ENCODE measurements at regions not wholly inside any gene's neighbourhood (a gene's known extent, or its start where the extent isn't known, plus 50 kb on each side); places are given as distances from the start of the nearest gene placed in this dataset.

DNA sequence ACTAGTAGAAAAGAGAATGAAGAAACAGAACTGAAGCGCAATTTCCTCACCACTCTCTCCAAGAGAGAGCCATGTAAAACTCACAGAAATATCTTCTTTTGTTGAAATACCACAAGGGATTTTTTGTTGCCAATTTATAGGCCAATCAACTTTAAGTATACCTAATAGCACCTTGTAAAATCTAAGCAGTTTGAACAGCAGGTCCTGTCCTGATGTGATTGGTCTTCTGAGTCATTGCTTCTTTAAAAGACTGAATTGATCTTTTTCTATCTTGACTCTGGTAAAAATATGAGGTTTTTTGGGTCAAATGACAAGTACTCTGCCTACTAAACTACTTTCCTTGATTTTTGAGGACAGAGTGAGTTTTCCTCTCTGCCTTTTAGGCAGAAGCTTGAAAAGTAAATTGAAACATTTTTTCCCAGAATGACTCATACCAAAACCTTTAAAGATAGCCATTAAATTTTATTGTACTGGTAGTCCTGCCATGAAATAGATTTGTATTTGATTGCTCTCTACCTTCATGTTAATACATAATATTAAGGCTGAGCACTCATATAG, 343.9 kb upstream of the CBLB start:
- Histone ChIP-seq H3K4me1 (ENCODE audit: control insufficient read depth in 2 of 2, insufficient read depth in 2 of 2, low read length in 2 of 2) (no peaks in the 10 kb centered on the region), H3K36me3 (ENCODE audit: control insufficient read depth in 2 of 2, insufficient read depth in 2 of 2, low read length in 2 of 2) (no peaks in the 10 kb centered on the region), H3K27me3 (ENCODE audit: control insufficient read depth in 2 of 2, insufficient read depth in 2 of 2, low read length in 2 of 2) (no peaks in the 10 kb centered on the region), H3K9ac (ENCODE audit: low read depth in 1 of 2, low read length in 2 of 2) (no peak overlapping the region), H3K4me3 (ENCODE audit: low read length in 2 of 2) (no peak overlapping the region), H3K9me3 (ENCODE audit: control insufficient read depth in 2 of 2, low read length in 2 of 2) (no peaks in the 10 kb centered on the region), H3K27ac (ENCODE audit: low read depth in 2 of 2, low read length in 2 of 2) (no peak overlapping the region)

DNA sequence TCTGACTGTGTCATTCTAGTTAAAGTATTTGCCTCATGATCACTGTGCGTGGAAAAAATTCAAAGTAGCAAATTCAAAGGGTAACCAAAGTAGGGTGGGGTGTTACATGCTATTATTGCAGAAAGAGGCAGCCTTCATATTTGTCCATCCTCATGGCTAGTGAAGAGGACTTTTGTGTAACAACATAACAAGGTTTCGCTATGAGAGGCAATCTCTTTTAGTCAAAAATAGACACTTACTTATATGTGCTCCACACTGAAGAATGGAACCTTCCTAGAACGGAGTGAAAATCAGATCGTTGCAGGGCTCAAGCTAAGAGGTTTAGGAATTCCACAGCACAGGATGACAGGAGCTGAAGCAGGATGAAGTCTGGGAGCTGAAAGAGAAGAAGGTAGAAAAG, 345.1 kb upstream of the CBLB start:
- no peaks in the 10 kb centered on the region for H3K36me3 ChIP-seq (ENCODE audit: control insufficient read depth in 2 of 2, insufficient read depth in 2 of 2, low read length in 2 of 2)
- H3K9me3 ChIP-seq (ENCODE audit: control insufficient read depth in 2 of 2, low read length in 2 of 2) = no peaks in the 10 kb centered on the region

DNA sequence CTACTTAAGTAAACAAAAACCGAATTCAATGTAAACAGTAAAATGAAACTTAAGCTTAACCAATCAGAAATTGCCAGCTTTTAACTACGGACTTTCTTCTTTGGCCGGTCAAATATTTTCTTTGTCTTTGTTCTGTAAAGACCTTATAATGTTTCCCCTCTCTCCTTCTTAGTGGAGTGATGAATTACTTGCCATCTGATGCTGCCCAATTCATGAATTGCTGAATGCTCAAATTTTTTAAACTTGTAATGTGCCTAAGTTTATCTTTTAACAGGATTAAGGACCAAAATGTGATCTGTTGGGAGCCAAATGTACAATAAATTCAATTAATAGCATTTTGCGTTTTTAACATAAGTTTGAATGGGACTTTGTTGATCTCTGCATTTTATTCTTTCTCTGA, 345.8 kb upstream of the CBLB start:
- Histone ChIP-seq H3K9me3 (ENCODE audit: control insufficient read depth in 2 of 2, low read length in 2 of 2) (no peaks in the 10 kb centered on the region), H3K36me3 (ENCODE audit: control insufficient read depth in 2 of 2, insufficient read depth in 2 of 2, low read length in 2 of 2) (no peaks in the 10 kb centered on the region), H3K27me3 (ENCODE audit: control insufficient read depth in 2 of 2, insufficient read depth in 2 of 2, low read length in 2 of 2) (no peaks in the 10 kb centered on the region), H3K9ac (ENCODE audit: low read depth in 1 of 2, low read length in 2 of 2) (no peak overlapping the region), H3K4me1 (ENCODE audit: control insufficient read depth in 2 of 2, insufficient read depth in 2 of 2, low read length in 2 of 2) (no peaks in the 10 kb centered on the region), H3K4me3 (ENCODE audit: low read length in 2 of 2) (no peak overlapping the region), H3K27ac (ENCODE audit: low read depth in 2 of 2, low read length in 2 of 2) (no peak overlapping the region)

More for the DNA sequence above, 345.1 kb upstream of the CBLB start:
- Histone ChIP-seq H3K4me3 (ENCODE audit: low read length in 2 of 2) (no peak overlapping the region), H3K4me1 (ENCODE audit: control insufficient read depth in 2 of 2, insufficient read depth in 2 of 2, low read length in 2 of 2) (no peaks in the 10 kb centered on the region), H3K9ac (ENCODE audit: low read depth in 1 of 2, low read length in 2 of 2) (no peak overlapping the region), H3K27me3 (ENCODE audit: control insufficient read depth in 2 of 2, insufficient read depth in 2 of 2, low read length in 2 of 2) (no peaks in the 10 kb centered on the region), H3K27ac (ENCODE audit: low read depth in 2 of 2, low read length in 2 of 2) (no peak overlapping the region)

DNA sequence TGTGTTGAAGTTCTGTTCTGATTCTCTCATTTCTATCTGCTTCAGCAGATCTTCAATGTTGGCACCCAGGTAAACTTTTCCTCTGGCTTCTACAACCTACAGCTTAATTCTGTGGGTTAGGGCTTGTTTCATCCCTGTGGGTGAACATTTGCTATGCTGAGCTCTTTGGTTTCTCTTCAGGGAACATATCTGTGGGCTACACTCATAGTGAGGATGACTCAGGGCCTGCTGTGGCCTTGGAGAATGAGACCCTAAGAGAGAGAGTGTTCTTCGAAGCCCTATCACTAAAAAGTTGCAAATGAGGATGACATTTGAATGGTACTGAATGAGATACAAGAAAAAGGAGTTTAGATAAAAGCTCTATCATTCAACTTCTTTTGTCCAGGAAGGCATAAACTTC, 346.2 kb upstream of the CBLB start:
- no peak overlapping the region for H3K27ac ChIP-seq (ENCODE audit: low read depth in 2 of 2, low read length in 2 of 2)

DNA sequence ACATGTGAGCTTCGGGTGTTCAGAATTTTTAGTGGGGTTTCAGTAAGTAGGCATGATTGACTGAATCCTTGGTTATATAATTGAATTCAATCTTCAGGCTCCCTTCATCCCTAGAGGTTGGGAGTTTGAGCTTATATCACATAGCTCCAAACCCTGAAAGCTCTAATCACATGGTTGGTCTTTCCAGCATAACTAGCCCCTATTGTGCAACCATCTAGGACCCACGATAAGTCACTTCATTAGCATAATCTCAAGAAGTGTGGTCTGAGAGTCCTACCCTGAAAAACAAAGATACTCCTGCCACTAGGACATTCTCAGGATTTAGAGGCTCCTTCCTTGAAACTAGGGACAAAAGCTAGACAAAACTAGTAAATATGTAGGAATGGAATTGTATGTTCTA, 348.9 kb upstream of the CBLB start:
- no peak overlapping the region for H3K27ac ChIP-seq (ENCODE audit: low read depth in 2 of 2, low read length in 2 of 2)
- H3K9ac ChIP-seq (ENCODE audit: low read depth in 1 of 2, low read length in 2 of 2) = no peak overlapping the region
- H3K27me3 ChIP-seq (ENCODE audit: control insufficient read depth in 2 of 2, insufficient read depth in 2 of 2, low read length in 2 of 2) = no peaks in the 10 kb centered on the region
- H3K9me3 ChIP-seq (ENCODE audit: control insufficient read depth in 2 of 2, low read length in 2 of 2) = no peaks in the 10 kb centered on the region
- no peaks in the 10 kb centered on the region for H3K36me3 ChIP-seq (ENCODE audit: control insufficient read depth in 2 of 2, insufficient read depth in 2 of 2, low read length in 2 of 2)
- H3K4me3 ChIP-seq (ENCODE audit: low read length in 2 of 2) = no peak overlapping the region
- no peaks in the 10 kb centered on the region for H3K4me1 ChIP-seq (ENCODE audit: control insufficient read depth in 2 of 2, insufficient read depth in 2 of 2, low read length in 2 of 2)

More for the DNA sequence above, 346.2 kb upstream of the CBLB start:
- Histone ChIP-seq H3K4me3 (ENCODE audit: low read length in 2 of 2) (no peak overlapping the region), H3K27me3 (ENCODE audit: control insufficient read depth in 2 of 2, insufficient read depth in 2 of 2, low read length in 2 of 2) (no peaks in the 10 kb centered on the region), H3K9ac (ENCODE audit: low read depth in 1 of 2, low read length in 2 of 2) (no peak overlapping the region), H3K36me3 (ENCODE audit: control insufficient read depth in 2 of 2, insufficient read depth in 2 of 2, low read length in 2 of 2) (no peaks in the 10 kb centered on the region), H3K4me1 (ENCODE audit: control insufficient read depth in 2 of 2, insufficient read depth in 2 of 2, low read length in 2 of 2) (no peaks in the 10 kb centered on the region), H3K9me3 (ENCODE audit: control insufficient read depth in 2 of 2, low read length in 2 of 2) (no peaks in the 10 kb centered on the region)

DNA sequence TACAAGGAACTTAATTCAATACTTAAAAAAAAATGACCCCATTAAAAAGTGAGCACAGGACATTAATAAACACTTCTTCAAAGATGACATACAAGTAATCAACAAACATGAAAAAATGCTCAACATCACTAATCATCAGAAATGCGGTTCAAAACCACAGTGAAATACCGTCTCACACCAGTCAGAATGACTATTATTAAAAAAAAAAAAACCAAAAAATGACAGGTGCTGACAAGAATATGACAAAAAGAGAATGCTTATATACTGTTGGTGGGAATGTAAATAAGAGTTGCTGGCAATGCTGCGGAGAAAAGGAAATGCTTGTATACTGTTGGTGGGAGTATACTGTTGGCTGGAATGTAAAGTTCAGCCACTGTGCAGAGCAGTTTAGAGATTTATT, 358.3 kb upstream of the CBLB start:
- Histone ChIP-seq H3K27ac (ENCODE audit: low read depth in 2 of 2, low read length in 2 of 2) (no peak overlapping the region), H3K27me3 (ENCODE audit: control insufficient read depth in 2 of 2, insufficient read depth in 2 of 2, low read length in 2 of 2) (no peaks in the 10 kb centered on the region), H3K36me3 (ENCODE audit: control insufficient read depth in 2 of 2, insufficient read depth in 2 of 2, low read length in 2 of 2) (no peaks in the 10 kb centered on the region), H3K4me1 (ENCODE audit: control insufficient read depth in 2 of 2, insufficient read depth in 2 of 2, low read length in 2 of 2) (no peaks in the 10 kb centered on the region), H3K9me3 (ENCODE audit: control insufficient read depth in 2 of 2, low read length in 2 of 2) (no peaks in the 10 kb centered on the region), H3K9ac (ENCODE audit: low read depth in 1 of 2, low read length in 2 of 2) (no peak overlapping the region), H3K4me3 (ENCODE audit: low read length in 2 of 2) (no peak overlapping the region)

DNA sequence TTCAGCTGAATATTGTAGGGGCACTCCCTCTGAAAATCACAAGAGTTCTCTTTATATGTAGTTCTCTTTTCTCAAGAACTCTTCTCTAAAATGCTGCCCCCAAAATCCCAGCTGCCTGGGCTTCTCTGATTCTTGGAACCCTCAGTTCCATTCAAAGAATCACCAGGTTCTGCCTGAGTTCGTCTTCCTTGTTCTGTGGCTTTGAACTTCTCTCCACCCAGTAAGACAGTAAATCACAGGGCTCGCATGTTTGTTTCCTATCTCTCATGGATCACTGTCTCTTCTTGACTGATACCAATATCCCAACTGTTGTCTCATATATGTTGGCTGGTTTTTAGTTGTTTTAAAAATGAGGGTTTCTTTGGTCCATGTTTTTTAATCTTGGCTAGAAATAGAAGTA, 359.5 kb upstream of the CBLB start:
- no peaks in the 10 kb centered on the region for H3K4me1 ChIP-seq (ENCODE audit: control insufficient read depth in 2 of 2, insufficient read depth in 2 of 2, low read length in 2 of 2)

DNA sequence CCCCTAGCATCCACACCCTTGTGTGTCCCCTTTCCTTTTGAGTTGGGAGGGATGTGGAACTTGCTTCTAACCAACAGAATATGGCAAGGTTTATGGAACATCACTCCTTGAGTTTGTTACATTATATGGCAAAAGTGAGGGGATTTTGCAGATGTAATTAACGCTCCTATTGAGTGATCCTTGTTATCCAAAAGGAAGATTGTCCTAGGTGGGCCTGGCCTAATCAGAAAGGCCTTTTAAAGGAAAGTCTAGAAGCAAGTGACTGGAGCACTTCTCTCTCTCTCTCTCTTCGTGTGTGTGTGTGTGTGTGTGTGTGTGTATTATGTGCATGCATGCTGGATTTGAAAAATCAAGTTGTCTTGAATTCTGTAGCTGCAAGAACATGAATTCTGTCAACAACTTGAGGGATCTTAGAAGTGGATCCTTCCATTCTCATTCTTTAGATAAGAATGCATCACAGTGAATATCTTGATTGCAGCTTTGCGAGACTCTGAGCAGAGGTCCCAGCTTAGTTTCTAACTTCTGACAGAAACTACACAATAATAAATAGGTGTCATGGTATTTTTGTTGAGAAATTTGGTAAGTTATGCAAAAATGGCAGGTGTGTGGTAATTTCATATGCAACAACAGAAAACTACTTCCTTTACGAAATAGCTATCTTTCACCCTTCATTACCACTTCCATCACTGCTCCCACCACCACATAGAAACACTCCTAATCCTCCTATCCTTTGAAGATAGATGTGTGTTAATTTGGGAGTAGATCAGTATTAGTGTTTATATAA, 360.9 kb upstream of the CBLB start:
- H3K27ac ChIP-seq (ENCODE audit: low read depth in 2 of 2, low read length in 2 of 2) = no peak overlapping the region
- H3K27me3 ChIP-seq (ENCODE audit: control insufficient read depth in 2 of 2, insufficient read depth in 2 of 2, low read length in 2 of 2) = no peaks in the 10 kb centered on the region
- no peaks in the 10 kb centered on the region for H3K36me3 ChIP-seq (ENCODE audit: control insufficient read depth in 2 of 2, insufficient read depth in 2 of 2, low read length in 2 of 2)
- H3K4me3 ChIP-seq (ENCODE audit: low read length in 2 of 2) = no peak overlapping the region
- no peak overlapping the region for H3K9ac ChIP-seq (ENCODE audit: low read depth in 1 of 2, low read length in 2 of 2)
- H3K9me3 ChIP-seq (ENCODE audit: control insufficient read depth in 2 of 2, low read length in 2 of 2) = no peaks in the 10 kb centered on the region
- H3K4me1 ChIP-seq (ENCODE audit: control insufficient read depth in 2 of 2, insufficient read depth in 2 of 2, low read length in 2 of 2) = no peaks in the 10 kb centered on the region

More for the DNA sequence above, 359.5 kb upstream of the CBLB start:
- H3K36me3 ChIP-seq (ENCODE audit: control insufficient read depth in 2 of 2, insufficient read depth in 2 of 2, low read length in 2 of 2) = no peaks in the 10 kb centered on the region
- no peak overlapping the region for H3K4me3 ChIP-seq (ENCODE audit: low read length in 2 of 2)
- no peak overlapping the region for H3K9ac ChIP-seq (ENCODE audit: low read depth in 1 of 2, low read length in 2 of 2)
- no peaks in the 10 kb centered on the region for H3K9me3 ChIP-seq (ENCODE audit: control insufficient read depth in 2 of 2, low read length in 2 of 2)
- no peaks in the 10 kb centered on the region for H3K27me3 ChIP-seq (ENCODE audit: control insufficient read depth in 2 of 2, insufficient read depth in 2 of 2, low read length in 2 of 2)
- no peak overlapping the region for H3K27ac ChIP-seq (ENCODE audit: low read depth in 2 of 2, low read length in 2 of 2)

DNA sequence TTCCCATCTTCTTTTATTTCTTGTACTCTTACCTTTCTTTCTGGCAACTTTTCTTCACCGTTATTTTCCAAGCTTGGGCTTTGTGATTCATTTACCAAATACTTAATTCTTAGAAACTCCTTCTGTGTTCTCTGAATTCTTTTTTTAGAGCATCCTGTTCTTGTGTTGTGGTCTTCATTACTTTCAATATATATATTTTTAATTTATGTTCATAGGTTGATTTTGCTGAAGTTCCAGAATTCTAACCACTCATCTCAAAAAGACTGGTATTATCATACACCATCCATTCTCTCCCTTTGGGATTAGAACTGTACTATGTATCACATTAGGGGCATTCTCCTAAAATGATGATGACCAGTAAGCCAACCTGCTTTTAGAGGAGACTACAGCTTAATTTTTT, 362.3 kb upstream of the CBLB start:
- no peaks in the 10 kb centered on the region for H3K27me3 ChIP-seq (ENCODE audit: control insufficient read depth in 2 of 2, insufficient read depth in 2 of 2, low read length in 2 of 2)
- H3K36me3 ChIP-seq (ENCODE audit: control insufficient read depth in 2 of 2, insufficient read depth in 2 of 2, low read length in 2 of 2) = no peaks in the 10 kb centered on the region
- H3K4me1 ChIP-seq (ENCODE audit: control insufficient read depth in 2 of 2, insufficient read depth in 2 of 2, low read length in 2 of 2) = no peaks in the 10 kb centered on the region
- H3K27ac ChIP-seq (ENCODE audit: low read depth in 2 of 2, low read length in 2 of 2) = no peak overlapping the region
- H3K9me3 ChIP-seq (ENCODE audit: control insufficient read depth in 2 of 2, low read length in 2 of 2) = no peaks in the 10 kb centered on the region
- no peak overlapping the region for H3K9ac ChIP-seq (ENCODE audit: low read depth in 1 of 2, low read length in 2 of 2)
- no peak overlapping the region for H3K4me3 ChIP-seq (ENCODE audit: low read length in 2 of 2)

DNA sequence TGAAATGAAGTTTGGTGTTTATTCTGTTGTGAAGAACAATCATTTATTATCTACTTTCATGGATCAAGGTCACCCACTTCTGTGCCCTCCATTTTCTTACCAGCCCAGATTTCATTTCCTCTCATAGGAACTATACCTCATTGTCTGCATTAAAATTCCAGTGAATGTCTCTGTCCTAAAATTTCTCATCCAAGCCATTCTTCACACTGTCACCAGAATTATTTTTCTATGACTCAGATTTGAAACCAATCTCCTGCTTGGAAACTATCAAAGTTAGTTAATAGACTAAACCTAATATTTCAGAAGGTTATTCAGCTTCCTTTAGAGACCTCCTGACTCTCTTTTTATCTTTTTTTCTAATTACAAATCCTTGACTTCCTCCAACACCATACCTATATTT, 364.1 kb upstream of the CBLB start:
- Histone ChIP-seq H3K27ac (ENCODE audit: low read depth in 2 of 2, low read length in 2 of 2) (no peak overlapping the region), H3K27me3 (ENCODE audit: control insufficient read depth in 2 of 2, insufficient read depth in 2 of 2, low read length in 2 of 2) (no peaks in the 10 kb centered on the region), H3K9me3 (ENCODE audit: control insufficient read depth in 2 of 2, low read length in 2 of 2) (no peaks in the 10 kb centered on the region), H3K4me3 (ENCODE audit: low read length in 2 of 2) (no peak overlapping the region), H3K9ac (ENCODE audit: low read depth in 1 of 2, low read length in 2 of 2) (no peak overlapping the region), H3K36me3 (ENCODE audit: control insufficient read depth in 2 of 2, insufficient read depth in 2 of 2, low read length in 2 of 2) (no peaks in the 10 kb centered on the region), H3K4me1 (ENCODE audit: control insufficient read depth in 2 of 2, insufficient read depth in 2 of 2, low read length in 2 of 2) (no peaks in the 10 kb centered on the region)
